GM23338 (cell line): ENCODE measurements at regions not wholly inside any gene's neighbourhood (a gene's known extent, or its start where the extent isn't known, plus 50 kb on each side); places are given as distances from the start of the nearest gene placed in this dataset.

Experiments used
- ATAC-seq: fragments of 200-7000 bp; cut with Tn5 transposase; 3 replicates; pipeline ENCODE4 v1.9.1; 2020
- DNase-seq: peaks from one replicate; pipeline ENCODE4 v3.0.0-alpha.2; 2015; ENCODE audit warnings: low spot score
- H2AFZ ChIP-seq: fragments of 200-600 bp; sonication (generic); 2 replicates; pipeline ENCODE4 v1.8.0; 2016; ENCODE audit warnings: antibody characterized with exemption, mild to moderate bottlenecking, moderate library complexity
- H3F3A ChIP-seq: fragments of 200-600 bp; sonication (generic); replicated peaks from 2 replicates; pipeline ENCODE4 v1.8.0; 2017; ENCODE audit warnings: antibody characterized with exemption, mixed run types, low read depth
- H3K27ac ChIP-seq: fragments of 200-600 bp; sonication (generic); 2 replicates; pipeline ENCODE4 v1.6.1; 2016; ENCODE audit warnings: low read depth
- H3K27me3 ChIP-seq: fragments of 200-600 bp; sonication (generic); 2 replicates; pipeline ENCODE4 v1.8.0; 2016; ENCODE audit warnings: mild to moderate bottlenecking, mixed run types, moderate library complexity; ENCODE audit not compliant: insufficient read depth
- H3K36me3 ChIP-seq: fragments of 200-600 bp; sonication (generic); 2 replicates; pipeline ENCODE4 v1.8.0; 2016; ENCODE audit warnings: mild to moderate bottlenecking; ENCODE audit not compliant: insufficient read depth
- H3K4me1 ChIP-seq: fragments of 200-600 bp; sonication (generic); 2 replicates; pipeline ENCODE4 v1.8.0; 2016; ENCODE audit warnings: mild to moderate bottlenecking, moderate library complexity; ENCODE audit not compliant: insufficient read depth
- H3K4me2 ChIP-seq: fragments of 200-600 bp; sonication (generic); 2 replicates; pipeline ENCODE4 v1.7.1; 2017; ENCODE audit warnings: mixed run types
- H3K4me3 ChIP-seq: fragments of 200-600 bp; sonication (generic); 2 replicates; pipeline ENCODE4 v1.6.1; 2016; ENCODE audit warnings: mixed run types
- H3K79me2 ChIP-seq: fragments of 200-600 bp; sonication (generic); replicated peaks from 2 replicates; pipeline ENCODE4 v1.8.0; 2017; ENCODE audit warnings: mild to moderate bottlenecking; ENCODE audit not compliant: insufficient read depth
- H3K9me2 ChIP-seq: fragments of 200-600 bp; sonication (generic); 2 replicates; pipeline ENCODE4 v1.8.0; 2017; ENCODE audit not compliant: insufficient read depth
- H4K20me1 ChIP-seq: fragments of 200-600 bp; sonication (generic); replicated peaks from 2 replicates; pipeline ENCODE4 v1.8.0; 2017; ENCODE audit warnings: mild to moderate bottlenecking; ENCODE audit not compliant: insufficient read depth
- H3K27ac Mint-ChIP-seq: 2 replicates; pipeline ENCODE4 v1.8.0; 2020; ENCODE audit warnings: inconsistent platforms, mild to moderate bottlenecking, moderate library complexity, mixed read lengths
- H3K27me3 Mint-ChIP-seq: 3 replicates; pipeline ENCODE4 v1.8.0; 2022; ENCODE audit warnings: low read depth, mild to moderate bottlenecking, moderate library complexity, mixed read lengths, inconsistent platforms; ENCODE audit not compliant: insufficient read depth, poor library complexity
- H3K36me3 Mint-ChIP-seq: 3 replicates; pipeline ENCODE4 v1.8.0; 2021; ENCODE audit warnings: low read depth, mild to moderate bottlenecking, inconsistent platforms, moderate library complexity, mixed read lengths
- H3K4me1 Mint-ChIP-seq: 3 replicates; pipeline ENCODE4 v1.8.0; 2020; ENCODE audit warnings: mild to moderate bottlenecking, inconsistent platforms, mixed read lengths
- H3K4me3 Mint-ChIP-seq: 3 replicates; pipeline ENCODE4 v1.8.0; 2021; ENCODE audit warnings: moderate library complexity, mild to moderate bottlenecking, inconsistent platforms, mixed read lengths
- H3K9me3 Mint-ChIP-seq: 3 replicates; pipeline ENCODE4 v1.8.0; 2020; ENCODE audit warnings: moderate library complexity, mild to moderate bottlenecking, inconsistent platforms, mixed read lengths
- CREB1 ChIP-seq: fragments of 250-450 bp; sonication (Bioruptor Pico); IDR thresholded peaks from 2 replicates; pipeline ENCODE4 v1.5.0; 2020; ENCODE audit warnings: low read depth, mild to moderate bottlenecking, moderate library complexity
- EZH2 ChIP-seq: fragments of 200-600 bp; sonication (generic); IDR thresholded peaks from one replicate; pipeline ENCODE4 v1.8.0; 2017; ENCODE audit warnings: antibody characterized with exemption, mild to moderate bottlenecking, low read depth; ENCODE audit not compliant: unreplicated experiment
- EZH2phosphoT487 ChIP-seq: fragments of 200-600 bp; sonication (generic); IDR thresholded peaks from one replicate; pipeline ENCODE4 v1.8.1; 2018; ENCODE audit warnings: antibody characterized with exemption; ENCODE audit not compliant: unreplicated experiment
- JUNB ChIP-seq: IDR thresholded peaks from one replicate; pipeline ENCODE4 v1.6.1; 2016; ENCODE audit warnings: antibody characterized with exemption; ENCODE audit not compliant: unreplicated experiment
- NANOG ChIP-seq: IDR thresholded peaks from 2 replicates; pipeline ENCODE4 v1.6.1; 2016; ENCODE audit warnings: antibody characterized with exemption, borderline replicate concordance
- POLR2AphosphoS5 ChIP-seq: IDR thresholded peaks from 2 replicates; pipeline ENCODE4 v1.6.1; 2016; ENCODE audit warnings: antibody characterized with exemption, low read depth
- REST ChIP-seq: IDR thresholded peaks from one replicate; pipeline ENCODE4 v1.6.1; 2018; ENCODE audit warnings: antibody characterized with exemption; ENCODE audit not compliant: unreplicated experiment
- ZNF114 ChIP-seq: fragments of 250-450 bp; sonication (Bioruptor Pico); IDR thresholded peaks from 2 replicates; pipeline ENCODE4 v1.5.0; 2020; ENCODE audit warnings: mild to moderate bottlenecking, moderate library complexity
- TF ChIP-seq, protein P1 (sequence below), 2 experiments: fragments of 200-600 bp in 1 of 2; sonication (generic) in 1 of 2; conservative IDR thresholded peaks; 2 replicates each; pipeline versions ENCODE4 v1.5.1 to v1.6.1; 2016 to 2017; ENCODE audit warnings: antibody characterized with exemption in 2 of 2, low read depth in 2 of 2, mild to moderate bottlenecking in 2 of 2, moderate library complexity in 1 of 2
- TF ChIP-seq, protein P2 (sequence below): IDR thresholded peaks from 2 replicates; pipeline ENCODE4 v1.6.1; 2016; ENCODE audit warnings: antibody characterized with exemption

GRCh38 chr10:36465604-36466379 lies 659.6 kb upstream of the ANKRD30A start:
- Histone ChIP-seq H3K36me3 (no peaks in the 10 kb centered on the region), H3K79me2 (no peaks in the 10 kb centered on the region), H3K9me2 (0 out of 2 replicates have a peak, but pooled peaks cover 6% of the 10 kb centered on the region), H3K4me1 (no peaks in the 10 kb centered on the region), H3K27ac (no peak overlapping the region), H3K27me3 (no peaks in the 10 kb centered on the region), H2AFZ (no peak overlapping the region), H4K20me1 (no peaks in the 10 kb centered on the region), H3F3A (no peaks in the 10 kb centered on the region), H3K4me3 (no peak overlapping the region), H3K4me2 (no peak overlapping the region)
- Mint-ChIP-seq H3K9me3 (no peaks in the 10 kb centered on the region), H3K4me3 (no peak overlapping the region), H3K27ac (no peak overlapping the region), H3K4me1 (no peaks in the 10 kb centered on the region), H3K36me3 (no peaks in the 10 kb centered on the region), H3K27me3 (peaks cover 2% of the 10 kb centered on the region)
- TF ChIP-seq ZNF114 (CRISPR knock-in tag) (no peak), POLR2AphosphoS5 (no peak), CREB1 (CRISPR knock-in tag) (no peak), REST (no peak)
- TF ChIP-seq, protein P1, sequence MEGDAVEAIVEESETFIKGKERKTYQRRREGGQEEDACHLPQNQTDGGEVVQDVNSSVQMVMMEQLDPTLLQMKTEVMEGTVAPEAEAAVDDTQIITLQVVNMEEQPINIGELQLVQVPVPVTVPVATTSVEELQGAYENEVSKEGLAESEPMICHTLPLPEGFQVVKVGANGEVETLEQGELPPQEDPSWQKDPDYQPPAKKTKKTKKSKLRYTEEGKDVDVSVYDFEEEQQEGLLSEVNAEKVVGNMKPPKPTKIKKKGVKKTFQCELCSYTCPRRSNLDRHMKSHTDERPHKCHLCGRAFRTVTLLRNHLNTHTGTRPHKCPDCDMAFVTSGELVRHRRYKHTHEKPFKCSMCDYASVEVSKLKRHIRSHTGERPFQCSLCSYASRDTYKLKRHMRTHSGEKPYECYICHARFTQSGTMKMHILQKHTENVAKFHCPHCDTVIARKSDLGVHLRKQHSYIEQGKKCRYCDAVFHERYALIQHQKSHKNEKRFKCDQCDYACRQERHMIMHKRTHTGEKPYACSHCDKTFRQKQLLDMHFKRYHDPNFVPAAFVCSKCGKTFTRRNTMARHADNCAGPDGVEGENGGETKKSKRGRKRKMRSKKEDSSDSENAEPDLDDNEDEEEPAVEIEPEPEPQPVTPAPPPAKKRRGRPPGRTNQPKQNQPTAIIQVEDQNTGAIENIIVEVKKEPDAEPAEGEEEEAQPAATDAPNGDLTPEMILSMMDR (conservative IDR thresholded peaks at IDR 0.05; ENCODE audit: low read depth in 2 of 2): no peak
- DNase-seq (no peak), ATAC-seq (no peak)

DNA sequence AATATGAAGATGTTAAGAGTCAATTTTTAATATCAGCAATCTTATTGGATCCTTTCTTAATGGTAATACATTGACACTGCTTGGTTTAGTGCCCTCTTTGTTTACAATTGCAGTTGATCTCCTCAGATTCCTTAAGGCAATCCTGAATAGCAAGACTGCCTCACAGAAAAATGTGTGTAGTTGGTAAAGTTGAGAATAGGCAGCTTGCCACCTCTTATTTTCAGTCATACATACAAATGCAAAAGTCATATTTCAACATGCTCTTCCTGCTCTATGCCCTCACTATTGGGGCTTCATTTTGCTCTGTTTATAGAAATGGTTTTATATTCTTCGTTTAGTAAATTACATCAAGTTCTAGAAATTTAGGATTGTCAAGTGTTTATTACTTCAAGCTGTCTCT lies 661.1 kb upstream of the ANKRD30A start:
- Mint-ChIP-seq H3K36me3 (no peaks in the 10 kb centered on the region), H3K4me1 (no peaks in the 10 kb centered on the region), H3K4me3 (no peak overlapping the region), H3K9me3 (no peaks in the 10 kb centered on the region; the same call in 2 of the 3 replicates), H3K27ac (no peak overlapping the region), H3K27me3 (peaks cover 2% of the 10 kb centered on the region)
- no peaks in the 10 kb centered on the region for H3K27me3 ChIP-seq
- H3F3A ChIP-seq: no peaks in the 10 kb centered on the region
- no peak overlapping the region for H2AFZ ChIP-seq
- no peaks in the 10 kb centered on the region for H4K20me1 ChIP-seq
- H3K79me2 ChIP-seq: no peaks in the 10 kb centered on the region
- no peak overlapping the region for H3K27ac ChIP-seq
- no peak overlapping the region for H3K4me3 ChIP-seq
- H3K9me2 ChIP-seq: no peaks in the 10 kb centered on the region
- H3K36me3 ChIP-seq: no peaks in the 10 kb centered on the region
- H3K4me2 ChIP-seq: no peak overlapping the region
- H3K4me1 ChIP-seq: no peaks in the 10 kb centered on the region
- DNase-seq: no peak
- no peak for ATAC-seq
- TF ChIP-seq ZNF114 (CRISPR knock-in tag): no peak
- no peak for TF ChIP-seq NANOG
- no peak for TF ChIP-seq EZH2
- no peak for TF ChIP-seq CREB1 (CRISPR knock-in tag)
- no peak for TF ChIP-seq JUNB
- TF ChIP-seq REST: no peak
- no peak for TF ChIP-seq EZH2phosphoT487
- TF ChIP-seq, protein P2, sequence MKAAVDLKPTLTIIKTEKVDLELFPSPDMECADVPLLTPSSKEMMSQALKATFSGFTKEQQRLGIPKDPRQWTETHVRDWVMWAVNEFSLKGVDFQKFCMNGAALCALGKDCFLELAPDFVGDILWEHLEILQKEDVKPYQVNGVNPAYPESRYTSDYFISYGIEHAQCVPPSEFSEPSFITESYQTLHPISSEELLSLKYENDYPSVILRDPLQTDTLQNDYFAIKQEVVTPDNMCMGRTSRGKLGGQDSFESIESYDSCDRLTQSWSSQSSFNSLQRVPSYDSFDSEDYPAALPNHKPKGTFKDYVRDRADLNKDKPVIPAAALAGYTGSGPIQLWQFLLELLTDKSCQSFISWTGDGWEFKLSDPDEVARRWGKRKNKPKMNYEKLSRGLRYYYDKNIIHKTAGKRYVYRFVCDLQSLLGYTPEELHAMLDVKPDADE: no peak
- TF ChIP-seq, protein P1 (conservative IDR thresholded peaks at IDR 0.05; ENCODE audit: low read depth in 2 of 2): no peak
- no peak for TF ChIP-seq POLR2AphosphoS5
